ENCODE measurements at regions not wholly inside any gene's neighbourhood (a gene's known extent, or its start where the extent isn't known, plus 50 kb on each side); places are given as distances from the start of the nearest gene placed in this dataset.

GRCh38 chr2:59390581-59390980 lies 1149.5 kb upstream of the FANCL start:
- TF ChIP-seq CTCF (IDR thresholded peaks at IDR 0.05; ENCODE audit: unreplicated experiment): no peak
- H3K27me3 Mint-ChIP-seq (ENCODE audit: unreplicated experiment): no peaks in the 10 kb centered on the region
- DNase-seq (ENCODE audit: low spot score): no peak
- H3K36me3 Mint-ChIP-seq (ENCODE audit: low read depth, unreplicated experiment): no peaks in the 10 kb centered on the region
- H3K4me3 Mint-ChIP-seq (ENCODE audit: unreplicated experiment): no peak overlapping the region
- no peaks in the 10 kb centered on the region for H3K9me3 Mint-ChIP-seq (ENCODE audit: unreplicated experiment)
- H3K27ac Mint-ChIP-seq (ENCODE audit: unreplicated experiment): no peak overlapping the region
- H3K4me1 Mint-ChIP-seq (ENCODE audit: unreplicated experiment): peaks cover 1% of the 10 kb centered on the region

GRCh38 chr2:59389240-59389639 lies 1148.1 kb upstream of the FANCL start:
- H3K4me3 Mint-ChIP-seq (ENCODE audit: unreplicated experiment): no peak overlapping the region
- H3K27ac Mint-ChIP-seq (ENCODE audit: unreplicated experiment): no peak overlapping the region
- no peak for TF ChIP-seq CTCF (IDR thresholded peaks at IDR 0.05; ENCODE audit: unreplicated experiment)
- no peaks in the 10 kb centered on the region for H3K9me3 Mint-ChIP-seq (ENCODE audit: unreplicated experiment)
- no peak for DNase-seq (ENCODE audit: low spot score)
- no peaks in the 10 kb centered on the region for H3K27me3 Mint-ChIP-seq (ENCODE audit: unreplicated experiment)
- no peaks in the 10 kb centered on the region for H3K36me3 Mint-ChIP-seq (ENCODE audit: low read depth, unreplicated experiment)
- no peaks in the 10 kb centered on the region for H3K4me1 Mint-ChIP-seq (ENCODE audit: unreplicated experiment)

- no peak for TF ChIP-seq CTCF (IDR thresholded peaks at IDR 0.05; ENCODE audit: unreplicated experiment)
- DNase-seq (ENCODE audit: low spot score): no peak
- Mint-ChIP-seq H3K36me3 (ENCODE audit: low read depth, unreplicated experiment) (no peaks in the 10 kb centered on the region), H3K4me3 (ENCODE audit: unreplicated experiment) (no peak overlapping the region), H3K27ac (ENCODE audit: unreplicated experiment) (no peak overlapping the region), H3K9me3 (ENCODE audit: unreplicated experiment) (no peaks in the 10 kb centered on the region), H3K4me1 (ENCODE audit: unreplicated experiment) (no peaks in the 10 kb centered on the region), H3K27me3 (ENCODE audit: unreplicated experiment) (no peaks in the 10 kb centered on the region)
Measured at GRCh38 chr2:59385971-59386370, 1144.8 kb upstream of the FANCL start.

- no peak for DNase-seq (ENCODE audit: low spot score)
- Mint-ChIP-seq H3K9me3 (ENCODE audit: unreplicated experiment) (no peaks in the 10 kb centered on the region), H3K4me3 (ENCODE audit: unreplicated experiment) (no peak overlapping the region), H3K27ac (ENCODE audit: unreplicated experiment) (no peak overlapping the region), H3K36me3 (ENCODE audit: low read depth, unreplicated experiment) (no peaks in the 10 kb centered on the region), H3K4me1 (ENCODE audit: unreplicated experiment) (no peaks in the 10 kb centered on the region), H3K27me3 (ENCODE audit: unreplicated experiment) (no peaks in the 10 kb centered on the region)
- no peak for TF ChIP-seq CTCF (IDR thresholded peaks at IDR 0.05; ENCODE audit: unreplicated experiment)
Measured at GRCh38 chr2:59383473-59383872, 1142.3 kb upstream of the FANCL start.

- Mint-ChIP-seq H3K36me3 (ENCODE audit: low read depth, unreplicated experiment) (no peaks in the 10 kb centered on the region), H3K27ac (ENCODE audit: unreplicated experiment) (no peak overlapping the region), H3K9me3 (ENCODE audit: unreplicated experiment) (no peaks in the 10 kb centered on the region), H3K4me3 (ENCODE audit: unreplicated experiment) (no peak overlapping the region), H3K4me1 (ENCODE audit: unreplicated experiment) (no peaks in the 10 kb centered on the region), H3K27me3 (ENCODE audit: unreplicated experiment) (no peaks in the 10 kb centered on the region)
- no peak for TF ChIP-seq CTCF (IDR thresholded peaks at IDR 0.05; ENCODE audit: unreplicated experiment)
- DNase-seq (ENCODE audit: low spot score): no peak
Measured at GRCh38 chr2:59378127-59378526, 1137.0 kb upstream of the FANCL start.
